Panc1 (cell line): ENCODE measurements at regions not wholly inside any gene's neighbourhood (a gene's known extent, or its start where the extent isn't known, plus 50 kb on each side); places are given as distances from the start of the nearest gene placed in this dataset.
"Not testable (repeated sequence)": the region's sequence is repeated elsewhere in the genome, so short reads cannot be mapped to it uniquely, and the experiment has no call there.

Source experiments
- ATAC-seq: fragments of 200-7000 bp; cut with Tn5 transposase; 2 replicates; pipeline ENCODE4 v1.9.1; 2020; ENCODE audit warnings: mild to moderate bottlenecking, moderate library complexity
- BruUV-seq: library from RNA; stranded (reverse); fragments of 400-500 nt; replicated peaks from 2 replicates; lab custom pipeline; 2021; lab: Mats Ljungman, UMichigan
- CTCF ChIA-PET: fragments of 300-600 bp; sonication (Branson Sonifier 250); formaldehyde crosslinking; loops from one replicate; lab custom pipeline; 2022; ENCODE audit warnings: antibody characterized with exemption; lab: Charles Lee
- POLR2A ChIA-PET: fragments of 300-600 bp; sonication (Branson Sonifier 250); formaldehyde crosslinking; loops from one replicate; lab custom pipeline; 2022; ENCODE audit warnings: antibody characterized with exemption; lab: Charles Lee
- DNase-seq: peaks from one replicate; pipeline ENCODE4 v3.0.0-alpha.2; 2010; ENCODE audit warnings: low read depth, low spot score
- H3K27ac ChIP-seq: 2 replicates; pipeline ENCODE4 v1.5.1; 2011; ENCODE audit warnings: mild to moderate bottlenecking, low read length, inconsistent platforms
- H3K27me3 ChIP-seq: fragments of 200-500 bp; sonication (Bioruptor generic); 2 replicates; pipeline ENCODE4 v1.6.0; 2014; ENCODE audit warnings: low read length, inconsistent platforms; ENCODE audit not compliant: control insufficient read depth, insufficient read depth
- H3K36me3 ChIP-seq: fragments of 200-500 bp; sonication (Bioruptor generic); 2 replicates; pipeline ENCODE4 v1.5.1; 2014; ENCODE audit warnings: inconsistent platforms, mild to moderate bottlenecking, low read length, moderate library complexity; ENCODE audit not compliant: control insufficient read depth, insufficient read depth
- H3K4me1 ChIP-seq: 2 replicates; pipeline ENCODE4 v1.5.1; 2011; ENCODE audit warnings: inconsistent platforms, mild to moderate bottlenecking, low read length, moderate library complexity; ENCODE audit not compliant: control insufficient read depth, insufficient read depth
- H3K4me3 ChIP-seq, 2 experiments: 2 replicates each; pipeline ENCODE4 v1.5.1; 2011 to 2012; ENCODE audit warnings: low read depth in 2 of 2, low read length in 2 of 2, mild to moderate bottlenecking in 2 of 2, inconsistent platforms in 1 of 2, moderate library complexity in 1 of 2
- H3K9me3 ChIP-seq: fragments of 200-500 bp; sonication (Bioruptor generic); 2 replicates; pipeline ENCODE4 v1.5.1; 2014; ENCODE audit warnings: low read depth, mild to moderate bottlenecking, inconsistent platforms, low read length, moderate library complexity; ENCODE audit not compliant: control insufficient read depth, insufficient read depth
- POLR2AphosphoS5 ChIP-seq: IDR thresholded peaks from 2 replicates; pipeline ENCODE4 v1.6.1; 2012; ENCODE audit warnings: mild to moderate bottlenecking, low read depth, low read length, moderate library complexity
- SIN3A ChIP-seq: IDR thresholded peaks from 2 replicates; pipeline ENCODE4 v1.6.1; 2012; ENCODE audit warnings: low read depth, mild to moderate bottlenecking, low read length, moderate library complexity, borderline replicate concordance; ENCODE audit not compliant: insufficient read depth
- TCF7L2 ChIP-seq: IDR thresholded peaks from 2 replicates; pipeline ENCODE4 v1.6.1; 2011; ENCODE audit warnings: mild to moderate bottlenecking, low read depth, low read length, inconsistent platforms
- in situ Hi-C: cut with HindIII; loops from 2 replicates; pipeline ENCODE4 v1.10.0; 2016; ENCODE audit warnings: low sequenced_read_pairs, low pct_unique_long_range_greater_than_20kb
- intact Hi-C: fragments of 100-400 bp; cut with micrococcal nuclease; formaldehyde crosslinking; loops from one replicate; pipeline ENCODE4 v1.10.0; 2022; ENCODE audit not compliant: unreplicated experiment
- TF ChIP-seq, protein P1 (sequence below): fragments of 450-650 bp; IDR thresholded peaks from 2 replicates; pipeline ENCODE4 v1.5.1; 2017; ENCODE audit warnings: mild to moderate bottlenecking
- TF ChIP-seq, protein P2 (sequence below), 2 experiments: IDR thresholded peaks; 2 replicates each; pipeline ENCODE4 v1.6.1; 2011 to 2012; ENCODE audit warnings: low read depth in 2 of 2, control low read depth in 1 of 2, low read length in 1 of 2, mild to moderate bottlenecking in 1 of 2, moderate library complexity in 1 of 2; ENCODE audit not compliant: insufficient read depth in 1 of 2

DNA sequence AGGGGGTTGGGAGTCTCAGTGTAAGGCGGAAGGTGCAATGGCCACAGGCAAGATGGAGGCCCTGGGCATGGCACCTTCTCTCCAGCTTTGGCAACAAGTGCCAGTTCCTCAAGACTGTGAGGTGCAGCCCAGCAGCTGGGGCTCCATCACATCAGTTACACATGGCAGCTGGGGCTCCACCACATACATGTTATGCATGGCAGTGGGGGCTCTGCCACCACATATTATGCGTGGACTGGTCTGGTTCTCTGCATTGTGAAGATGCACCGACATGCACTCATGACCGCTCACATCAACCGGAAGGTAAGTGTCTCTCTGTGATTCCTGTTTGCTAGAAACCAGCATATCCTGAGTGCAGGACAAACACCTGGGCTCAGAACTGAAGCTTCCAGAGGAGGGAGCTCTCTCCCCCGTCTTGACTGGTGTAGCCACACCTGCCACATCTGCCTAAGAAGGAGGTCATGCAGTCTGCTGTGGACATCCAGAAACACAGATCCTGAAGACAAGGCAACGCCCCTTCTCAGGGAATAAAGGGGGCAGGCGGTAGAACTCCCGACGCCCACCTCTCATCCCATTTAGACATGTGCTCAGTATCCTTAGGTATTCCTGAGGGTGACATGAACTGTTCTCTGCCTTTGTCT, 104.1 kb upstream of the TMPRSS2 start:
- no peak for TF ChIP-seq TCF7L2
- TF ChIP-seq, protein P1, sequence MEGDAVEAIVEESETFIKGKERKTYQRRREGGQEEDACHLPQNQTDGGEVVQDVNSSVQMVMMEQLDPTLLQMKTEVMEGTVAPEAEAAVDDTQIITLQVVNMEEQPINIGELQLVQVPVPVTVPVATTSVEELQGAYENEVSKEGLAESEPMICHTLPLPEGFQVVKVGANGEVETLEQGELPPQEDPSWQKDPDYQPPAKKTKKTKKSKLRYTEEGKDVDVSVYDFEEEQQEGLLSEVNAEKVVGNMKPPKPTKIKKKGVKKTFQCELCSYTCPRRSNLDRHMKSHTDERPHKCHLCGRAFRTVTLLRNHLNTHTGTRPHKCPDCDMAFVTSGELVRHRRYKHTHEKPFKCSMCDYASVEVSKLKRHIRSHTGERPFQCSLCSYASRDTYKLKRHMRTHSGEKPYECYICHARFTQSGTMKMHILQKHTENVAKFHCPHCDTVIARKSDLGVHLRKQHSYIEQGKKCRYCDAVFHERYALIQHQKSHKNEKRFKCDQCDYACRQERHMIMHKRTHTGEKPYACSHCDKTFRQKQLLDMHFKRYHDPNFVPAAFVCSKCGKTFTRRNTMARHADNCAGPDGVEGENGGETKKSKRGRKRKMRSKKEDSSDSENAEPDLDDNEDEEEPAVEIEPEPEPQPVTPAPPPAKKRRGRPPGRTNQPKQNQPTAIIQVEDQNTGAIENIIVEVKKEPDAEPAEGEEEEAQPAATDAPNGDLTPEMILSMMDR, result no peak; the same call in 1 of the 2 replicates
- no peak for TF ChIP-seq SIN3A
- TF ChIP-seq, protein P2, sequence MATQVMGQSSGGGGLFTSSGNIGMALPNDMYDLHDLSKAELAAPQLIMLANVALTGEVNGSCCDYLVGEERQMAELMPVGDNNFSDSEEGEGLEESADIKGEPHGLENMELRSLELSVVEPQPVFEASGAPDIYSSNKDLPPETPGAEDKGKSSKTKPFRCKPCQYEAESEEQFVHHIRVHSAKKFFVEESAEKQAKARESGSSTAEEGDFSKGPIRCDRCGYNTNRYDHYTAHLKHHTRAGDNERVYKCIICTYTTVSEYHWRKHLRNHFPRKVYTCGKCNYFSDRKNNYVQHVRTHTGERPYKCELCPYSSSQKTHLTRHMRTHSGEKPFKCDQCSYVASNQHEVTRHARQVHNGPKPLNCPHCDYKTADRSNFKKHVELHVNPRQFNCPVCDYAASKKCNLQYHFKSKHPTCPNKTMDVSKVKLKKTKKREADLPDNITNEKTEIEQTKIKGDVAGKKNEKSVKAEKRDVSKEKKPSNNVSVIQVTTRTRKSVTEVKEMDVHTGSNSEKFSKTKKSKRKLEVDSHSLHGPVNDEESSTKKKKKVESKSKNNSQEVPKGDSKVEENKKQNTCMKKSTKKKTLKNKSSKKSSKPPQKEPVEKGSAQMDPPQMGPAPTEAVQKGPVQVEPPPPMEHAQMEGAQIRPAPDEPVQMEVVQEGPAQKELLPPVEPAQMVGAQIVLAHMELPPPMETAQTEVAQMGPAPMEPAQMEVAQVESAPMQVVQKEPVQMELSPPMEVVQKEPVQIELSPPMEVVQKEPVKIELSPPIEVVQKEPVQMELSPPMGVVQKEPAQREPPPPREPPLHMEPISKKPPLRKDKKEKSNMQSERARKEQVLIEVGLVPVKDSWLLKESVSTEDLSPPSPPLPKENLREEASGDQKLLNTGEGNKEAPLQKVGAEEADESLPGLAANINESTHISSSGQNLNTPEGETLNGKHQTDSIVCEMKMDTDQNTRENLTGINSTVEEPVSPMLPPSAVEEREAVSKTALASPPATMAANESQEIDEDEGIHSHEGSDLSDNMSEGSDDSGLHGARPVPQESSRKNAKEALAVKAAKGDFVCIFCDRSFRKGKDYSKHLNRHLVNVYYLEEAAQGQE (IDR thresholded peaks at IDR 0.05; ENCODE audit: insufficient read depth in 1 of 2, low read depth in 2 of 2, low read length in 1 of 2), result no peak
- TF ChIP-seq POLR2AphosphoS5, result no peak
- POLR2A ChIA-PET, result interaction anchor here (0.9 to 1.7 kb wide), 4 partner anchors 67 to 321 kb away, joined by 3 to 7 read pairs (median 4); no protein-coding TSS in a partner anchor
- intact Hi-C loops (loop anchor here (1.0 to 5.0 kb wide), 5 partner anchors 67 to 329 kb away; no protein-coding TSS in a partner anchor), in situ Hi-C loops (loop anchor here (25.0 kb wide), 1 partner anchor 150 kb away; the partner anchor contains the start of gene RIPK4)
- DNase-seq (peak; percentile 47), ATAC-seq (peak; percentile 81)
- Histone ChIP-seq H3K27me3 (no peaks in the 10 kb centered on the region), H3K4me3 (peak overlapping the region in 1 of 2 experiments; percentile 20; a peak in 2 of 4 replicates), H3K4me1 (peaks cover 57% of the 10 kb centered on the region), H3K36me3 (no peaks in the 10 kb centered on the region), H3K9me3 (no peaks in the 10 kb centered on the region), H3K27ac (peak overlapping the region; percentile 97)
- CTCF ChIA-PET, result interaction anchor here (0.6 to 2.6 kb wide), 20 partner anchors 29 to 505 kb away, joined by 3 to 42 read pairs (median 6); no protein-coding TSS in a partner anchor
- BruUV-seq, result no TSS peak

DNA sequence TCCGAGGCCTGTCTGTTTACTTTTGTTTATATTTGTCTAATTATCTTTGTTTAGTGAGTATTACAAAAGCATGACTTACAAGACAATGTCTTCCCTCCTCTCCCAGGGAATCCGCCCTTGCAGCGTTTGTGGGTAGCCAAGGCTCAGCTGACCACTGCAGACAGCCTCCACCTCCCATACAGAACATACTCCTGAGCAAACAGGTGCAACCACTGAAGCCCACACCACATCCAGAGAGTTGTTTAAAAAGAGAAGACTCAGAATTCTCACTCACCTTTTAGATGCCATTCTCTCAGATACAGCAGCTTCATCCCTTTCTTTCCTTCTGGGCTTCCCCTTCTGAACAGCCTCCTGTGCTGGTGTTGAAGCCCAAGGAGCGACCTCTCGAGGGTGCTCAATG, 103.5 kb upstream of the TMPRSS2 start:
- no TSS peak for BruUV-seq
- no peak overlapping the region for H3K4me3 ChIP-seq
- ChIA-PET POLR2A (no interaction called here), CTCF (interaction anchor here (0.6 to 2.6 kb wide), 6 partner anchors 67 to 328 kb away, joined by 3 to 42 read pairs (median 11); no protein-coding TSS in a partner anchor)
- intact Hi-C loops (loop anchor here (2.0 to 5.0 kb wide), 2 partner anchors 146 to 329 kb away; no protein-coding TSS in a partner anchor), in situ Hi-C loops (loop anchor here (25.0 kb wide), 1 partner anchor 151 kb away; the partner anchor contains the start of gene RIPK4)
- peak overlapping the region; percentile 97 for H3K27ac ChIP-seq
- ATAC-seq (no peak), DNase-seq (no peak)
- H3K36me3 ChIP-seq, result no peaks in the 10 kb centered on the region
- peaks cover 56% of the 10 kb centered on the region for H3K4me1 ChIP-seq
- TF ChIP-seq, protein P1, result no peak
- H3K9me3 ChIP-seq, result no peaks in the 10 kb centered on the region
- H3K27me3 ChIP-seq, result no peaks in the 10 kb centered on the region

DNA sequence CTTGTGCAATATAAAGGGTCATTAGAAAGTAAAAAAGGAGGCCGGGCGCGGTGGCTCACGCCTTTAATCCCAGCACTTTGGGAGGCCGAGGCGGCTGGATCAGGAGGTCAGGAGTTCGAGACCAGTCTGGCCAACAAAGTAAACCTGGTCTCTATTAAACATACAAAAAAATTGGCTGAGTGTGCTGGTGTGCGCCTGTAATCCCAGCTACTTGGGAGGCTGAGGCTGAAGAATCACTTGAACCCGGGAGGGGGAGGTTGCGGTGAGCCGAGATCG, 102.8 kb upstream of the TMPRSS2 start:
- ChIA-PET CTCF (interaction anchor here (0.6 to 2.5 kb wide), 3 partner anchors 81 to 206 kb away, joined by 3 to 14 read pairs (median 4); no protein-coding TSS in a partner anchor), POLR2A (interaction anchor here (0.6 kb wide), 1 partner anchor 1616 kb away, joined by 6 read pairs; no protein-coding TSS in a partner anchor)
- Histone ChIP-seq H3K4me1 (peaks cover 51% of the 10 kb centered on the region), H3K27ac (peak overlapping the region; percentile 97)
- not testable (repeated sequence) for DNase-seq, ATAC-seq, H3K36me3 ChIP-seq, H3K27me3 ChIP-seq, H3K9me3 ChIP-seq, BruUV-seq, H3K4me3 ChIP-seq
- intact Hi-C loops, result loop anchor here (2.0 to 5.0 kb wide), 2 partner anchors 147 to 328 kb away; no protein-coding TSS in a partner anchor
- in situ Hi-C loops, result loop anchor here (25.0 kb wide), 1 partner anchor 152 kb away; the partner anchor contains the start of gene RIPK4
